ENCODE measurements at regions not wholly inside any gene's neighbourhood (a gene's known extent, or its start where the extent isn't known, plus 50 kb on each side); places are given as distances from the start of the nearest gene placed in this dataset.

DNA sequence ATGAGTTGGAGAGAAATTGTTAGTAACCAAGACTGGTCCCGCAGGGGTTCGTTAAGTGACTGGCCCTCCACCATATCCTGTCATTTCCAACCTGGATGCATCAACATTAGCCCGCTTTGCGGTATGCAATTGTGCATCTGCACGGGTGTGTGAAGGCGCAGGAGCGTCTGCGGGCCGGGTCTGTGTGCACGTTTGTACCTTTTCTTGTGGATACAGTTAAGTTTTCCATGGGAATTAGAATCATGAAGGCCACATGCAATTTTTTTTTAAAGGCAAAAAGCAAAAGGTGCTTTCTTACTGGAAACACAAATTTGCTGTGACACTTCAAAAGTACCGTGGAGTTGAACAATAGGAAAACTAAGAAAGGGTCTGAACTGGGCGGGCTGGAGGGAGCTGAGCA is 355.4 kb upstream of the ZFHX3 start:
- Histone ChIP-seq H2AK5ac (ENCODE audit: low read depth, low read length) (no peak overlapping the region), H3K9ac (replicated peaks in 1 of 4; ENCODE audit: extremely low read depth in 1 of 4, low read depth in 3 of 4, low read length in 3 of 4) (no peak overlapping the region), H3K36me3 (ENCODE audit: control insufficient read depth in 2 of 4, insufficient read depth in 4 of 4, low read length in 3 of 4) (no peaks in the 10 kb centered on the region), H2BK12ac (ENCODE audit: low read depth, low read length) (no peak overlapping the region), H3K9me3 (ENCODE audit: insufficient read depth in 2 of 2, low read depth in 1 of 2, low read length in 1 of 2) (no peaks in the 10 kb centered on the region), H4K91ac (replicated peaks; ENCODE audit: insufficient read length, low read length) (no peak overlapping the region), H4K5ac (ENCODE audit: insufficient read length, low read depth, low read length) (no peak overlapping the region), H3K18ac (ENCODE audit: extremely low read depth, low read length) (no peak overlapping the region), H4K20me1 (replicated peaks in 1 of 2; ENCODE audit: control insufficient read depth in 1 of 2, insufficient read depth in 2 of 2, low read length in 2 of 2) (no peaks in the 10 kb centered on the region), H3K4me1 (replicated peaks in 1 of 4; ENCODE audit: control insufficient read depth in 3 of 4, insufficient read depth in 4 of 4, low read length in 3 of 4) (no peaks in the 10 kb centered on the region; a peak in 1 of 7 replicates), H2BK20ac (ENCODE audit: low read length) (no peak overlapping the region), H3K79me2 (ENCODE audit: control insufficient read depth in 1 of 2, insufficient read depth in 2 of 2, low read length in 2 of 2) (no peaks in the 10 kb centered on the region), H3K23me2 (ENCODE audit: low read depth, low read length) (no peaks in the 10 kb centered on the region; the same call in 1 of the 2 replicates), H2BK15ac (ENCODE audit: low read length) (no peak overlapping the region), H3K27me3 (replicated peaks in 1 of 4; ENCODE audit: control insufficient read depth in 3 of 4, extremely low read depth in 1 of 4, insufficient read depth in 3 of 4, low read length in 3 of 4) (no peaks in the 10 kb centered on the region), H3K14ac (ENCODE audit: insufficient read length) (no peak overlapping the region), H2AFZ (ENCODE audit: low read length) (no peak overlapping the region), H3K27ac (ENCODE audit: low read depth, low read length) (no peak overlapping the region), H3K56ac (replicated peaks; ENCODE audit: insufficient read length, low read depth, low read length) (no peak overlapping the region), H3K23ac (ENCODE audit: insufficient read length) (no peak overlapping the region), H3K4me2 (ENCODE audit: insufficient read depth in 1 of 2, low read depth in 2 of 2, low read length in 2 of 2) (no peak overlapping the region), H3K4ac (replicated peaks; ENCODE audit: insufficient read length, low read depth, low read length) (no peak overlapping the region), H3K79me1 (ENCODE audit: low read depth, low read length) (no peaks in the 10 kb centered on the region), H3K4me3 (ENCODE audit: extremely low read depth in 1 of 4, insufficient read depth in 2 of 4, low read depth in 3 of 4, low read length in 4 of 4) (no peak overlapping the region), H2BK5ac (ENCODE audit: low read depth, low read length) (no peak overlapping the region), H4K8ac (ENCODE audit: extremely low read depth, insufficient read depth, low read length) (no peak overlapping the region), H2BK120ac (replicated peaks; ENCODE audit: low read depth, low read length) (no peak overlapping the region)
- no peak for DNase-seq (ENCODE audit: low read depth in 1 of 2, low spot score in 2 of 2)
- no peak for FAIRE-seq
- POLR2A ChIA-PET (ENCODE audit: partially characterized antibody): no interaction called here
- TF ChIP-seq CBX5 (IDR thresholded peaks at IDR 0.05; ENCODE audit: low read depth, low read length) (no peak), HDAC6 (IDR thresholded peaks at IDR 0.05; ENCODE audit: low read depth, low read length) (no peak)
- CTCF ChIA-PET (ENCODE audit: partially characterized antibody): interaction anchor here (0.7 kb wide), 1 partner anchor 234 kb away, joined by 3 read pairs; no protein-coding TSS in a partner anchor
- 93% methylated on average over 12 of the region's 12 CpGs; no CpG with 5 or more reads in 1 of the 2 experiments for WGBS, 2 experiments (ENCODE audit: extremely low coverage in 1 of 2, insufficient coverage in 1 of 2, insufficient read length in 1 of 2, insufficient replicate concordance in 2 of 2, low coverage in 1 of 2, low lambda C conversion rate in 2 of 2, missing lambda C conversion rate in 1 of 2)

Measured in H1 (cell line).